H1 (cell line): ENCODE measurements at regions not wholly inside any gene's neighbourhood (a gene's known extent, or its start where the extent isn't known, plus 50 kb on each side); places are given as distances from the start of the nearest gene placed in this dataset.

Experiments used
- CBX5 ChIP-seq: fragments of 300-800, 300-1000 bp; sonication (generic); IDR thresholded peaks from 2 replicates; pipeline ENCODE4 v1.7.1; 2016; ENCODE audit warnings: antibody characterized with exemption, low read length, low read depth
- CTCF ChIP-seq, 3 experiments: IDR thresholded peaks; 1 replicate in 2 of 3; 2 replicates in 1 of 3; pipeline versions ENCODE4 v1.5.1 to v1.6.1; 2011; ENCODE audit warnings: low read length in 3 of 3, mild to moderate bottlenecking in 3 of 3, inconsistent platforms in 2 of 3, low read depth in 1 of 3, moderate library complexity in 1 of 3; ENCODE audit not compliant: insufficient read depth in 1 of 3; ENCODE audit errors: control extremely low read depth in 1 of 3
- JUND ChIP-seq: IDR thresholded peaks from 2 replicates; pipeline ENCODE4 v1.6.1; 2011; ENCODE audit warnings: mild to moderate bottlenecking, improper control_type of control experiment, low read length
- POLR2A ChIP-seq, 2 experiments: IDR thresholded peaks; 1 replicate in 1 of 2; 2 replicates in 1 of 2; pipeline ENCODE4 v1.6.1; 2011; ENCODE audit warnings: low read depth in 2 of 2, low read length in 2 of 2, mild to moderate bottlenecking in 2 of 2; ENCODE audit errors: control extremely low read depth in 1 of 2
- POLR2AphosphoS5 ChIP-seq: IDR thresholded peaks from 2 replicates; pipeline ENCODE4 v1.6.1; 2011; ENCODE audit warnings: low read depth, low read length
- RAD21 ChIP-seq, 2 experiments: IDR thresholded peaks in 1 of 2; conservative IDR thresholded peaks in 1 of 2; 2 replicates each; pipeline ENCODE4 v1.6.1; 2011; ENCODE audit warnings: low read depth in 2 of 2, low read length in 2 of 2, improper control_type of control experiment in 1 of 2, inconsistent platforms in 1 of 2, mild to moderate bottlenecking in 1 of 2, moderate library complexity in 1 of 2
- SIN3A ChIP-seq, 2 experiments: IDR thresholded peaks in 1 of 2; conservative IDR thresholded peaks in 1 of 2; 2 replicates each; pipeline ENCODE4 v1.6.1; 2011 to 2012; ENCODE audit warnings: low read length in 2 of 2, improper control_type of control experiment in 1 of 2, low read depth in 1 of 2, mild to moderate bottlenecking in 1 of 2
- TEAD4 ChIP-seq: IDR thresholded peaks from 2 replicates; pipeline ENCODE4 v1.6.1; 2012; ENCODE audit warnings: low read depth, low read length, inconsistent platforms, mixed read lengths
- USF2 ChIP-seq: IDR thresholded peaks from 2 replicates; pipeline ENCODE4 v1.6.1; 2011; ENCODE audit warnings: low read length, improper control_type of control experiment

DNA sequence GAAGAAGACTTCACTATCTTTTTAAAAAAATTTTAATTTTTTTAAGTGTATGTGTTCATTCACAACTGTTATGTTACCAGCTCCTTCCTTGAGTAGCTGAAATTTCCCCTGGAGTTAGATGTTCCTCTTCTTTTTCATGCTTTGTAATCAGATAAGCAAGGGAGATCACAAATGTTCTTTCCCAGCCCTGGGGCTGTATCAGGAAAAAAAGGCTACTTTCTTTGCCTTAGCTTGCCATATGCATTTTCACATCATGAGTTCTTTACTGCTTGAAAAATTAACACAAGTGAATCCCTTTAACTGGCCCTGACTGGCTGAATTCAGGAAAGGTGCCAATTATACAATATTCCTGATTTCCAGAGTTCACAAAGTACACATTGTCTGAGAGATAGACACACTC lies 353.2 kb upstream of the ATP11B start:
- TF ChIP-seq POLR2AphosphoS5, result no peak
- no peak for TF ChIP-seq JUND
- TF ChIP-seq USF2, result no peak
- TF ChIP-seq RAD21 (IDR thresholded peaks at IDR 0.05 in 1 of 2, conservative IDR thresholded peaks at IDR 0.05 in 1 of 2; ENCODE audit: low read depth in 2 of 2, low read length in 2 of 2), result no peak
- TF ChIP-seq CTCF (IDR thresholded peaks at IDR 0.05; ENCODE audit: control extremely low read depth in 1 of 3, insufficient read depth in 1 of 3, low read depth in 1 of 3, low read length in 3 of 3), result no peak
- no peak for TF ChIP-seq SIN3A (conservative IDR thresholded peaks at IDR 0.05 in 1 of 2, IDR thresholded peaks at IDR 0.05 in 1 of 2; ENCODE audit: low read depth in 1 of 2, low read length in 2 of 2)
- TF ChIP-seq TEAD4, result no peak
- TF ChIP-seq POLR2A (IDR thresholded peaks at IDR 0.05; ENCODE audit: control extremely low read depth in 1 of 2, low read depth in 2 of 2, low read length in 2 of 2), result no peak
- TF ChIP-seq CBX5, result no peak
